ENCODE measurements at regions not wholly inside any gene's neighbourhood (a gene's known extent, or its start where the extent isn't known, plus 50 kb on each side); places are given as distances from the start of the nearest gene placed in this dataset.
A peak's percentile ranks its signal among the peaks of the same experiment; 100 is the strongest.
"Not testable (repeated sequence)": the region's sequence is repeated elsewhere in the genome, so short reads cannot be mapped to it uniquely, and the experiment has no call there.

- intact Hi-C loops (cut with micrococcal nuclease); ATAC-seq: not testable (repeated sequence)
These were observed 241.5 kb upstream of the NOCT start for GRCh38 chr4:138774125-138774524.

DNA sequence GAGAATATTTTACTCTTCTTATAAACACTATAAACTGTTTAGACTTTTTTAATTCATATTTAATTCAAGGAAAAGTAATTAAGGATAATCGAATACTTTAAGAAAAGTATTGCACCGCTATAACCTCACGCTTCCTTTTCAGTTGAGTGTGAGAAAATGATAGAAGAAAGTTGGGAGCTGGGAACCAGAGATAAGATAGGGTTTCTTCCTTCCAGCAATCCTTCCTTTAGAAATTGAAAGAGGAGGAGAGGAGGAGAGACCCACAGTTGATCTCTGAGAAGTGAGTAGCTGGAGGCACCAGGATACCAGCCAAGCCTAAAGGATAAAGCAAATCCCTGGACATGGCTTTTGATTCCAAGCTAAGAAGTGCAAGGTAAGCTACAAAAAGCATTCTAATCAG lies 242.3 kb upstream of the NOCT start:
- DNase-seq = no peak
- intact Hi-C loops (cut with micrococcal nuclease) = no loop called here
- ATAC-seq = no peak

More at GRCh38 chr4:138774125-138774524, 241.5 kb upstream of the NOCT start:
- DNase-seq = not testable (repeated sequence)

DNA sequence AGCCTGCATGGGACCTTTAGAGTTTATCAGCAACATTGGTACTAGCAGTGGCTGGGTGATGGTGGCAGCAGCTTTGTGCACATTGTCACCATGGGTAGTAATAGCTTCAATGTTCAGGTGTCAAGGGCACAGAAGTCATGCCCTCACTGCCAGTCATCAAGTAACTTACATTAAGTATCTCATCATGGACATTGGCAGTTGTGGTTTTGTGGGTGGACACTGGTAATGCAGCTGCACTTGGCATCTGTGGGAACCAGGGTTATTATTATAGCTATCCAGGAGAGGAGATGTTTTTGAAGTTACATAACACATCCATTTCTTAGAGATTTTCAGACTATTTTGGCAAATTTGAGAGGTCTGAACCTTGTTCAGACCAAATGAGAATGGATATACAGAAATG lies 243.2 kb upstream of the NOCT start:
- DNase-seq (no peak), ATAC-seq (no peak)
- intact Hi-C loops (cut with micrococcal nuclease) = no loop called here

GRCh38 chr4:138770818-138771217 lies 244.8 kb upstream of the NOCT start:
- no peak for DNase-seq
- intact Hi-C loops (cut with micrococcal nuclease) = no loop called here
- ATAC-seq = no peak

GRCh38 chr4:138766332-138766731 lies 249.2 kb upstream of the NOCT start:
- no peak for DNase-seq
- no peak for ATAC-seq
- intact Hi-C loops (cut with micrococcal nuclease) = no loop called here

GRCh38 chr4:138765442-138765841 lies 250.1 kb upstream of the NOCT start:
- DNase-seq = no peak
- intact Hi-C loops (cut with micrococcal nuclease) = no loop called here
- ATAC-seq = no peak

DNA sequence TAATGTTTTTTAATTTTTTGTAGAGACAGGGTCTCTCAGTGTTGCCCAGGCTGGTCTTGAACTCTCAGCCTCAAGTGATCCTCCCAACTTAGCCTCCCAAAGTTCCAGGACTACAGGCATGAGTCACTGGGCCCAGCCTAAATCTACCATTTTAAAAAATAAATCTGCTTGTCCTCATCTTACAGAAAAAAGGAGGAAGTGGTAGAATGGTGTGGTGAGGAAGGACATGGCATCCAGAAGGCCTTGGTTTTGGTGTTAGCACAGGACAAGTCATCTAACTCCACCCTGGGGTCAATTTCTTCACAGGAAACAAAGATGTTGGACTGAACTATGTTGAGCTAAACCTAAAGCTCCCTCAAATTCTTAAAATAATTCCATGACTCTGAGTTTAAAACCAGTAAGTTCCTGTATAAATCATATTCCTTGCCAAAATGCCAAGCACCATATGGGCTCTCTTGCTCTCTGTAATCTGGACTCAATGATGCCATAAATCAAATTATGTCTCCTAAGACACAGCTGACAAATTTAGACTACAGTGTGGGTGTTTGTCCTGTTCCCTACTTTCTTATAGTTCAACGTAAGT lies 253.9 kb upstream of the NOCT start:
- intact Hi-C loops (cut with micrococcal nuclease) = no loop called here
- ATAC-seq = no peak
- no peak for DNase-seq

DNA sequence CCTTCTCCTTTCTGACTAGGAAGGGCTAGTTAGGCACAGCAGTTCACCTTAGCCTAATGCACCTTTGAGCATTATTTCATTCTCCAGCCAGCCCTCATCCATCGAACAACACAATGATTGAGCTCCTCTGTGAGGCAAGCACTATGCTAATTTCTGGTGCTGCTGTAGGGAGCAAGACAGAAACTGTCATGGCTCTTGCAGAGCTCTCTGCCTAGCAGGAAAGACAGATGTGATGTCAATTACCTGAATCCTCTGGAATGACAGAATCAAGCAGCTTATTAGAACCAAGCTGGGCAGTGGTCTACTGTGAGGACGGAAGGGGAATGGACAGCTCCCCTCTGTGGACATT lies 256.1 kb upstream of the NOCT start:
- no peak for DNase-seq
- no peak for ATAC-seq
- intact Hi-C loops (cut with micrococcal nuclease) = no loop called here

DNA sequence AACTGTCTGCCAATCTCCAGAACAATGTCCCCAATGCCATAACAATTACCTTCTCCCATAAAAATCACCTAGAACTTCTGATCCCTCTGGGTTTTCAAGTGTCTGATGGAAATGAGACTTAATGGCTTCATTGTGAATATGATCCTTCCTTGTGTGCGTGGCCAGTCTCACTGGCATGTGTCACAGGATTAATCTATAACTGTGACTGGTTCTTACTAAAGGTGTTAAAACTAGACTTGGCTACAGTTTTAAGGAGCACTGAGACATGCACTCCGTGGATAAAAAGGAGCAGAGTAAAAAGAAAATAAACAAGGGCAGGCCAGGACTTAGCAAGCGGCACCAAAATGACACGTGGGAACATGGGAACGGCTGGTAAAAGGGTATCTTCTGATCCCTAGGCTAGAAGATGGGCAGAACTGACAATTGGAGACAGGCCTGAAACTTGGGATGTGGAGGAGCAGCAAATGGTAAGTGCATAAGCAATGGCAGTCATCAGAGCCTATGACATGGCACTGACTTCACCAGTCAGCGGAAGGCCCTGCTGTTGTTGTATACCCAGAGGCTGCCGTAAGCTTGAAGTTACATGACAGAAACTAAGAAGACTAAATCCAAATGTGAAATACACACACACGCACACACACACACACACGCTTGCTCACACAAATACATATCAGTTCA lies 256.6 kb upstream of the NOCT start:
- intact Hi-C loops (cut with micrococcal nuclease) = no loop called here
- no peak for ATAC-seq

GRCh38 chr4:138758196-138758595 lies 257.4 kb upstream of the NOCT start:
- ATAC-seq = no peak
- DNase-seq = no peak
- intact Hi-C loops (cut with micrococcal nuclease) = no loop called here

More for the DNA sequence above, 256.6 kb upstream of the NOCT start:
- DNase-seq = no peak

DNA sequence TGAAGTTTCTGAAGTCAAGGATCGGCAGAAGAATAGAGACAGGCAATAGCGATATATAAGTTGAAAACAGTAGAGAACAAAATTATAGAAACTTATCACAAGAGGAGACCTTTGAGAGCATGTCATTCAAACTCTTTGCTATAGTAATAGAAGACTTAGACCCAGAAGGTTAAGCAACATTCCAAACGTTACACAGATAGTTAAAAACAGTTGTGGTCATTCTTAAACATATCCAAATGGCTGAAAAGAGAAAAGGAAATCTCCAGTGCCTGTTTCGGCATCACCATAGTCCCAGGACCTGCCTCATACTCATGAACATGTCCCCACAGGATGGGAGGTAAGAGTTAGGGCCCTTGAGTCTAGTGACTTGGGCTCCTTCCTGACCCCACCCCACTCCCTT lies 258.1 kb upstream of the NOCT start:
- DNase-seq = no peak
- no peak for ATAC-seq
- intact Hi-C loops (cut with micrococcal nuclease) = no loop called here

DNA sequence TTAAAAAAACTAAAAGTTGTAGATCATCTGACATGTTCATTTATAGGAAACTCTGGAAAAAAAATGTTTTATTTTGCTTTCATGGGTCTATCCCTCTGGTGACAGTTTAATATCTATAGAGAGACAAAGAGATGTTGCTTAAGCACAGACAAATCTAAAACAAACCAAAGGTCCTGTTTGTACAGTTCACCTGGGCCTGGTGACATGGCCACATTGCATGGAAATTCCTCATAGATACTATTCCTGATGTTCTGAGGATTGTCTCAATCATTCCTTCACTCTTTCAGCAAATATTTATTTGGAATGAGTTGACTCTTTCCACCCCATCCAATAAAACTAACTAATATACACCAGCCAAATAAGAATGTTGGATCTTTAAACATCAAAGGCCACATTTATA lies 259.1 kb upstream of the NOCT start:
- intact Hi-C loops (cut with micrococcal nuclease) = no loop called here
- no peak for DNase-seq

DNA sequence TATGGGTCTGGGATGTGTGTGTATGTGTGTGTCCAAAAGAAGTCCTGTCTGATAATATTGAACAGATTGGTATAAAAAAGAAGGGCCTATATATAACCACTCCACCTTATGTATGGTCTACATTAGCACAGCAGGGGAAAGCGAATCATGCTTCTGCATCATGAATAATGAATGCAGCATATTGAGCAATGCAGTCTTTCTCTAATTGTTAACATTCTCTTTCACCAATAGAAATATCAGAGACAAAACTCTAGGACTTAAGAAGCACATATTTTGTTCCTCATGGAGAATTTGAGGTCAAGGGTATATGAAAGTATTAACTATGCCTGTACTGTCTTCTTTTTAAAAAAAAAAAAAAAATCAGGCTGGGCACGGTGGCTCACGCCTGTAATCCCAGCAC lies 264.3 kb upstream of the NOCT start:
- ATAC-seq = no peak
- no peak for DNase-seq
- intact Hi-C loops (cut with micrococcal nuclease) = no loop called here

More for the DNA sequence above, 259.1 kb upstream of the NOCT start:
- no peak for ATAC-seq

GRCh38 chr4:138749303-138749702 lies 266.3 kb upstream of the NOCT start:
- intact Hi-C loops (cut with micrococcal nuclease) = no loop called here
- peak; percentile 98 for ATAC-seq
- DNase-seq = no peak

DNA sequence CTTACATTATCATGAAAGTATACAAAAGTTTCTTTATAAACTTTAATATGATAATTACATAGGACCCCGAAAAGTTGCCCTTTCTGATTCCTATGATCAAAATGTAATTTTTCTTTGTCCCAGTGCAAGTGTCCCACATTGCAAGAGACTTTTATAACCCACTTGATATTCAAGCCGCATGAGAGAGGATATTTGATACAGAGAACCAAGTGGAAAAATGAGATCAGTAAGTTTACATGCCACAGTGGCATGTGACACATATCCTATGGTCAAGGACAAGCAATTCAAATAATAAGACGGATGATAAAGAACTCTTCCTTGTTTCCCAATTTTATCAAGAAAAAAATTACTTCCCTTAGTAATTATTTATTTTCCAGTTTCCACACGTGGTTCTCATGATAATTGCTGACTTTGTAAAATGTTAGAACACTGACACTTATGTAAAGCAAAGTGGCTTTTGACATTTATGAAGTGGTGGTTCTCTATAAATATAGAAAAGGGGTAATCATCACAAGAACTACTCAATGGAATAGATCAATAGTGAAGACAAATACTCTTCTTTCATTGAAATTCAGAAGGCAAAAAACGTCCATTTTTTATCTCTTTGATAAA lies 273.7 kb upstream of the NOCT start:
- no peak for ATAC-seq
- intact Hi-C loops (cut with micrococcal nuclease) = no loop called here
- DNase-seq = no peak

- no peak for DNase-seq
- ATAC-seq = no peak
- intact Hi-C loops (cut with micrococcal nuclease) = no loop called here
These were observed 274.5 kb upstream of the NOCT start for GRCh38 chr4:138740816-138741745.

- intact Hi-C loops (cut with micrococcal nuclease) = no loop called here
These were observed 279.2 kb upstream of the NOCT start for GRCh38 chr4:138736362-138736761.

GRCh38 chr4:138734746-138735145 lies 280.8 kb upstream of the NOCT start:
- DNase-seq (no peak), ATAC-seq (no peak)
- intact Hi-C loops (cut with micrococcal nuclease) = no loop called here

More at GRCh38 chr4:138736362-138736761, 279.2 kb upstream of the NOCT start:
- ATAC-seq = no peak
- DNase-seq = no peak

DNA sequence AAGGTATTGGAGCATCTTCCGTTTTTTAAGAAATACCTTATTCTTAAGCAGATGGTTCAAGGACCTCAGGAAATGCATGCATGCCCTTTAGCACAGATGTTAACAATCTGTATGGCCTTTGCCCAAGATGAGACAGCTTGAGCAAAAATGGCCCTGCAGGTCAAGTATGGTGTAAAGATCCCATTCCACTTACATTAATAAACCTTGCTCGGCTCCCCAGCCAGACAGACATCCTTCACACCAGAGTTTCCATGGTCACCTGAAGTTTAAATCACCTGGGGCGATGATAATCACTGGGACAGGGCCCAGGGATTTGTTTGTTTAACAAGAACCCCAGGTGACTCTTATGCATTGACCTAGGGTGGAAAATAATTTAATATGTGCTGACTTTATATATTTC lies 287.0 kb upstream of the NOCT start:
- DNase-seq = no peak
- ATAC-seq = no peak
- intact Hi-C loops (cut with micrococcal nuclease) = no loop called here

DNA sequence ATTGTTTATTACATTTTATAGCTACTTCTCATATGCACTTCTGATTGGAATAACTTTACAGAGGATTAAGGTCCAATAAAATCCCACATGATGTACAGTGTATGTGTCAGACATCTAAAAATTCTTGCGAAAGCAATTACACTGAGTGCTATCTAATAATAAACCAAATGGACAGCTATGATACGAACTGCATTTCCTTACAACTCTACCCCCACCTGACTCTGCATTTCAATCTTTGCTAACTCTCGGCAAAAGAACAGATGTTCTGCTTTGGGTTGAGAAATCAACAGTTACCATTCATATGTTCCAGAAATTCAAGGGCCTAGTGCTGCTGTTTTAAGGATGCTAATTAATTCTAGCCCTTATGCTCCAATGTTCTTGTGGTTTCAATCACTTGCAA lies 287.9 kb upstream of the NOCT start:
- ATAC-seq = no peak
- intact Hi-C loops (cut with micrococcal nuclease) = no loop called here
- DNase-seq = no peak
